ENCODE measurements at regions not wholly inside any gene's neighbourhood (a gene's known extent, or its start where the extent isn't known, plus 50 kb on each side); places are given as distances from the start of the nearest gene placed in this dataset.

- Mint-ChIP-seq H3K27ac (no peak overlapping the region), H3K4me1 (ENCODE audit: low read depth) (no peaks in the 10 kb centered on the region), H3K27me3 (peaks cover 40% of the 10 kb centered on the region), H3K9me3 (ENCODE audit: low read depth) (no peaks in the 10 kb centered on the region), H3K4me3 (ENCODE audit: low read depth) (no peak overlapping the region), H3K36me3 (ENCODE audit: insufficient read depth) (no peaks in the 10 kb centered on the region)
- DNase-seq (ENCODE audit: low spot score, unreplicated experiment), result no peak
- no peak for TF ChIP-seq CTCF (IDR thresholded peaks at IDR 0.05; ENCODE audit: unreplicated experiment)
These were observed 132.0 kb upstream of the APCDD1 start for GRCh38 chr18:10322435-10322834.

GRCh38 chr18:10329101-10329500 lies 125.3 kb upstream of the APCDD1 start:
- no peaks in the 10 kb centered on the region for H3K9me3 Mint-ChIP-seq (ENCODE audit: low read depth)
- no peak overlapping the region for H3K27ac Mint-ChIP-seq
- DNase-seq (ENCODE audit: low spot score, unreplicated experiment), result no peak
- peaks cover 28% of the 10 kb centered on the region for H3K27me3 Mint-ChIP-seq
- TF ChIP-seq CTCF (IDR thresholded peaks at IDR 0.05; ENCODE audit: unreplicated experiment), result no peak
- no peaks in the 10 kb centered on the region for H3K36me3 Mint-ChIP-seq (ENCODE audit: insufficient read depth)
- H3K4me1 Mint-ChIP-seq (ENCODE audit: low read depth), result peaks cover 6% of the 10 kb centered on the region
- no peak overlapping the region for H3K4me3 Mint-ChIP-seq (ENCODE audit: low read depth)

- Mint-ChIP-seq H3K27ac (no peak overlapping the region), H3K36me3 (ENCODE audit: insufficient read depth) (no peaks in the 10 kb centered on the region), H3K4me1 (ENCODE audit: low read depth) (peaks cover 6% of the 10 kb centered on the region), H3K9me3 (ENCODE audit: low read depth) (no peaks in the 10 kb centered on the region), H3K4me3 (ENCODE audit: low read depth) (no peak overlapping the region), H3K27me3 (peaks cover 38% of the 10 kb centered on the region)
- DNase-seq (ENCODE audit: low spot score, unreplicated experiment), result no peak
- no peak for TF ChIP-seq CTCF (IDR thresholded peaks at IDR 0.05; ENCODE audit: unreplicated experiment)
These were observed 124.0 kb upstream of the APCDD1 start for GRCh38 chr18:10330428-10330827.

GRCh38 chr18:10332452-10332851 lies 122.0 kb upstream of the APCDD1 start:
- H3K4me1 Mint-ChIP-seq (ENCODE audit: low read depth), result peaks cover 6% of the 10 kb centered on the region
- DNase-seq (ENCODE audit: low spot score, unreplicated experiment), result no peak
- no peak for TF ChIP-seq CTCF (IDR thresholded peaks at IDR 0.05; ENCODE audit: unreplicated experiment)

GRCh38 chr18:10336749-10337350 lies 117.6 kb upstream of the APCDD1 start:
- Mint-ChIP-seq H3K27me3 (peaks cover 37% of the 10 kb centered on the region), H3K9me3 (ENCODE audit: low read depth) (peaks cover 4% of the 10 kb centered on the region), H3K36me3 (ENCODE audit: insufficient read depth) (no peaks in the 10 kb centered on the region), H3K4me1 (ENCODE audit: low read depth) (no peaks in the 10 kb centered on the region), H3K4me3 (ENCODE audit: low read depth) (no peak overlapping the region), H3K27ac (no peak overlapping the region)
- no peak for TF ChIP-seq CTCF (IDR thresholded peaks at IDR 0.05; ENCODE audit: unreplicated experiment)
- no peak for DNase-seq (ENCODE audit: low spot score, unreplicated experiment)

More at GRCh38 chr18:10332452-10332851, 122.0 kb upstream of the APCDD1 start:
- Mint-ChIP-seq H3K27ac (no peak overlapping the region), H3K27me3 (peaks cover 39% of the 10 kb centered on the region), H3K4me3 (ENCODE audit: low read depth) (no peak overlapping the region), H3K36me3 (ENCODE audit: insufficient read depth) (no peaks in the 10 kb centered on the region), H3K9me3 (ENCODE audit: low read depth) (no peaks in the 10 kb centered on the region)

Measured in progenitor cell of endocrine pancreas (in vitro differentiated cells).